Mesendoderm (in vitro differentiated cells): ENCODE measurements at regions not wholly inside any gene's neighbourhood (a gene's known extent, or its start where the extent isn't known, plus 50 kb on each side); places are given as distances from the start of the nearest gene placed in this dataset.
A peak's percentile ranks its signal among the peaks of the same experiment; 100 is the strongest.

Source experiments
- DNase-seq: peaks from one replicate; pipeline ENCODE4 v3.0.0; 2013
- H2AK5ac ChIP-seq: 2 replicates; pipeline ENCODE4 v1.6.1; 2013; ENCODE audit warnings: low read length, inconsistent platforms
- H2BK120ac ChIP-seq: 2 replicates; pipeline ENCODE4 v1.6.1; 2013; ENCODE audit warnings: low read depth, mild to moderate bottlenecking, low read length, moderate library complexity, mixed read lengths
- H2BK15ac ChIP-seq: replicated peaks from 2 replicates; pipeline ENCODE4 v1.6.1; 2013; ENCODE audit warnings: low read depth, mild to moderate bottlenecking, moderate library complexity
- H2BK5ac ChIP-seq: 2 replicates; pipeline ENCODE4 v1.6.1; 2013; ENCODE audit warnings: low read length, inconsistent platforms
- H3K18ac ChIP-seq: 2 replicates; pipeline ENCODE4 v1.6.1; 2013; ENCODE audit warnings: mild to moderate bottlenecking, low read length, mixed read lengths
- H3K23ac ChIP-seq: one replicate; pipeline ENCODE4 v1.6.1; 2013; ENCODE audit warnings: low read length
- H3K27ac ChIP-seq: 2 replicates; pipeline ENCODE4 v1.5.1; 2013; ENCODE audit warnings: low read depth, mild to moderate bottlenecking, inconsistent platforms, low read length, moderate library complexity
- H3K27me3 ChIP-seq: 2 replicates; pipeline ENCODE4 v1.6.1; 2013; ENCODE audit warnings: low read length, control low read depth, mild to moderate bottlenecking, inconsistent platforms; ENCODE audit not compliant: insufficient read depth, poor library complexity
- H3K36me3 ChIP-seq: 2 replicates; pipeline ENCODE4 v1.6.1; 2013; ENCODE audit warnings: low read length, inconsistent platforms; ENCODE audit not compliant: control insufficient read depth, insufficient read depth
- H3K4ac ChIP-seq: one replicate; pipeline ENCODE4 v1.6.1; 2013; ENCODE audit warnings: low read depth, mild to moderate bottlenecking, low read length, moderate library complexity
- H3K4me1 ChIP-seq: 2 replicates; pipeline ENCODE4 v1.6.1; 2013; ENCODE audit warnings: low read depth, low read length, inconsistent platforms; ENCODE audit not compliant: control insufficient read depth
- H3K4me2 ChIP-seq: 2 replicates; pipeline ENCODE4 v1.6.1; 2013; ENCODE audit warnings: low read length
- H3K4me3 ChIP-seq: 2 replicates; pipeline ENCODE4 v1.5.1; 2013; ENCODE audit warnings: mild to moderate bottlenecking, low read length
- H3K56ac ChIP-seq: one replicate; pipeline ENCODE4 v1.6.1; 2013; ENCODE audit warnings: low read length
- H3K79me1 ChIP-seq: 2 replicates; pipeline ENCODE4 v1.6.1; 2013; ENCODE audit warnings: low read length, inconsistent platforms
- H3K79me2 ChIP-seq: 2 replicates; pipeline ENCODE4 v1.6.1; 2013; ENCODE audit warnings: mild to moderate bottlenecking, low read length; ENCODE audit not compliant: control insufficient read depth, insufficient read depth
- H3K9ac ChIP-seq: 2 replicates; pipeline ENCODE4 v1.6.1; 2013; ENCODE audit warnings: low read length, inconsistent platforms
- H4K5ac ChIP-seq: one replicate; pipeline ENCODE4 v1.6.1; 2013; ENCODE audit warnings: low read length
- H4K8ac ChIP-seq: one replicate; pipeline ENCODE4 v1.6.1; 2013; ENCODE audit warnings: low read depth, mild to moderate bottlenecking, control low read depth, low read length, moderate library complexity
- WGBS: extraction: QIAGEN DNeasy Blood & Tissue Kit; methylation state at CpG from one replicate; pipeline ENCODE4 v1.1.7; 2013; ENCODE audit warnings: low lambda C conversion rate, missing lambda C conversion rate; ENCODE audit not compliant: insufficient coverage; ENCODE audit errors: extremely low coverage; 5-methylcytosine and 5-hydroxymethylcytosine counted together

- Histone ChIP-seq H3K23ac (no peak overlapping the region), H2BK15ac (no peak overlapping the region), H3K36me3 (no peaks in the 10 kb centered on the region), H3K9ac (no peak overlapping the region), H4K8ac (no peak overlapping the region), H3K27ac (no peak overlapping the region), H2BK5ac (no peak overlapping the region), H3K56ac (no peak overlapping the region), H3K27me3 (no peaks in the 10 kb centered on the region), H3K4ac (no peak overlapping the region), H3K4me3 (no peak overlapping the region), H3K79me1 (no peaks in the 10 kb centered on the region), H3K79me2 (no peaks in the 10 kb centered on the region), H3K18ac (peak overlapping the region; percentile 40), H4K5ac (no peak overlapping the region), H3K4me1 (peaks cover 2% of the 10 kb centered on the region), H2BK120ac (no peak overlapping the region), H3K4me2 (no peak overlapping the region), H2AK5ac (no peak overlapping the region)
- DNase-seq: peak; percentile 16
- WGBS: no CpG with 5 or more reads among the region's 11 CpGs
Measured at GRCh38 chr16:54506741-54507500, 220.3 kb upstream of the IRX3 start.

- H3K4me3 ChIP-seq: no peak overlapping the region
- no peaks in the 10 kb centered on the region for H3K36me3 ChIP-seq
- no peak overlapping the region for H3K9ac ChIP-seq
- H3K27me3 ChIP-seq: no peaks in the 10 kb centered on the region
- no peak overlapping the region for H3K4me2 ChIP-seq
- no peak overlapping the region for H2BK120ac ChIP-seq
- H3K79me2 ChIP-seq: no peaks in the 10 kb centered on the region
- no peak overlapping the region for H4K8ac ChIP-seq
- no peaks in the 10 kb centered on the region for H3K79me1 ChIP-seq
- WGBS: no CpG with 5 or more reads among the region's 8 CpGs
- H3K4me1 ChIP-seq: peaks cover 2% of the 10 kb centered on the region
- H3K18ac ChIP-seq: no peak overlapping the region
- no peak overlapping the region for H3K56ac ChIP-seq
- no peak overlapping the region for H2BK15ac ChIP-seq
- no peak for DNase-seq
- H3K4ac ChIP-seq: no peak overlapping the region
- H3K27ac ChIP-seq: no peak overlapping the region
- H2BK5ac ChIP-seq: no peak overlapping the region
- H4K5ac ChIP-seq: no peak overlapping the region
- no peak overlapping the region for H3K23ac ChIP-seq
- no peak overlapping the region for H2AK5ac ChIP-seq
Measured at GRCh38 chr16:54506214-54506580, 219.6 kb upstream of the IRX3 start.

DNA sequence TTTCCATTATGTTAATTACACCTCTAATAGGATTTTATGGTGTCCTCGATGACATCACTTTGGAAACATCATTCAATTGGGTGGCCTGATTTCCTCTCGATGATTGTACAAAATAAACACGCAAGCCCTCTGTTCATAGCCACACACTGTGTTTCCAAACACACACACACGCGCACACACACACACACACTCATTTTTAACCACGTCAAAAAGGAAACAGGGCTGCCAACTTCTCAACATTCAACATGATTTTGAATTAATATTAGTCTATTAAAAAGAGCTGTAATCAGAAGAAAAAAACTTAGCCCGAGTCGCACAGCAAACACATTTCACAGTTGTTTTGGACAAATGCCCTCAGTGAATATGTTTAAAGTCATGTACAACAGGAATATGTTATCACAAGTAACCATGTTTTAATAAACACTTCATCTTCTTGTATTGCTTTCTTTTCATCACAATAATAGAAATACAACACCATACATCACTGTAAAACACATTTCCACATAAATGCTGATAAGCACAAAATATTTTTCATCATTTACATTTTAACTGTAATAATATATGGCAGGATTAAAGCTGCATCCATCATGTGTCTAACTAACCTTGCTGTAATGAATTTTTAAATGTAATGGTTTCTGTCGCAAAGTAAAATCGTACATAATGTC, 219.1 kb upstream of the IRX3 start:
- no peak overlapping the region for H3K4ac ChIP-seq
- H3K18ac ChIP-seq: no peak overlapping the region
- no peak overlapping the region for H2BK15ac ChIP-seq
- no peaks in the 10 kb centered on the region for H3K79me2 ChIP-seq
- no peak overlapping the region for H2BK120ac ChIP-seq
- H3K9ac ChIP-seq: no peak overlapping the region
- no peaks in the 10 kb centered on the region for H3K79me1 ChIP-seq
- H3K23ac ChIP-seq: no peak overlapping the region
- no peak overlapping the region for H2AK5ac ChIP-seq
- no peaks in the 10 kb centered on the region for H3K36me3 ChIP-seq
- DNase-seq: no peak
- H4K8ac ChIP-seq: no peak overlapping the region
- no peak overlapping the region for H2BK5ac ChIP-seq
- peaks cover 2% of the 10 kb centered on the region for H3K4me1 ChIP-seq
- no peaks in the 10 kb centered on the region for H3K27me3 ChIP-seq
- H3K4me2 ChIP-seq: no peak overlapping the region
- no peak overlapping the region for H3K27ac ChIP-seq
- no peak overlapping the region for H4K5ac ChIP-seq
- no peak overlapping the region for H3K4me3 ChIP-seq
- WGBS: 100% methylated on average over 2 of the region's 10 CpGs
- no peak overlapping the region for H3K56ac ChIP-seq

GRCh38 chr16:54504372-54504771, 217.8 kb upstream of the IRX3 start:
- Histone ChIP-seq H3K56ac (peak overlapping the region; percentile 28), H3K79me2 (no peaks in the 10 kb centered on the region), H3K4me3 (no peak overlapping the region), H2AK5ac (no peak overlapping the region), H3K23ac (no peak overlapping the region), H3K27ac (no peak overlapping the region), H2BK120ac (no peak overlapping the region), H2BK15ac (no peak overlapping the region), H3K18ac (no peak overlapping the region), H3K4me2 (no peak overlapping the region), H3K79me1 (no peaks in the 10 kb centered on the region), H3K36me3 (no peaks in the 10 kb centered on the region), H4K5ac (no peak overlapping the region), H3K4me1 (peaks cover 2% of the 10 kb centered on the region), H4K8ac (no peak overlapping the region), H3K4ac (no peak overlapping the region), H2BK5ac (no peak overlapping the region), H3K9ac (no peak overlapping the region), H3K27me3 (no peaks in the 10 kb centered on the region)
- WGBS: no CpG with 5 or more reads among the region's 12 CpGs
- DNase-seq: peak; percentile 32

GRCh38 chr16:54503856-54504219, 217.3 kb upstream of the IRX3 start:
- H2BK5ac ChIP-seq: no peak overlapping the region
- H2BK15ac ChIP-seq: no peak overlapping the region
- H2BK120ac ChIP-seq: no peak overlapping the region
- no peak overlapping the region for H3K9ac ChIP-seq
- H3K4ac ChIP-seq: no peak overlapping the region
- no CpG with 5 or more reads among the region's 2 CpGs for WGBS
- no peaks in the 10 kb centered on the region for H3K27me3 ChIP-seq
- H3K18ac ChIP-seq: no peak overlapping the region
- H2AK5ac ChIP-seq: no peak overlapping the region
- no peak for DNase-seq
- H3K4me1 ChIP-seq: peaks cover 2% of the 10 kb centered on the region
- H3K4me3 ChIP-seq: no peak overlapping the region
- no peak overlapping the region for H4K8ac ChIP-seq
- no peak overlapping the region for H3K4me2 ChIP-seq
- H3K23ac ChIP-seq: no peak overlapping the region
- no peaks in the 10 kb centered on the region for H3K79me2 ChIP-seq
- no peak overlapping the region for H3K56ac ChIP-seq
- H3K27ac ChIP-seq: no peak overlapping the region
- no peaks in the 10 kb centered on the region for H3K36me3 ChIP-seq
- H3K79me1 ChIP-seq: no peaks in the 10 kb centered on the region
- no peak overlapping the region for H4K5ac ChIP-seq
